SU-DHL-6 (cell line): ENCODE measurements at regions not wholly inside any gene's neighbourhood (a gene's known extent, or its start where the extent isn't known, plus 50 kb on each side); places are given as distances from the start of the nearest gene placed in this dataset.

ENCODE experiments used
- H2AFZ ChIP-seq: fragments of 200-600 bp; sonication (generic); 2 replicates; pipeline ENCODE4 v1.6.1; 2014; ENCODE audit warnings: low read depth, mild to moderate bottlenecking, moderate library complexity, mixed read lengths, antibody characterized with exemption, low read length; ENCODE audit not compliant: severe bottlenecking
- H3F3A ChIP-seq: fragments of 200-600 bp; shearing (Covaris generic); 2 replicates; pipeline ENCODE4 v1.6.0; 2016; ENCODE audit warnings: antibody characterized with exemption, mild to moderate bottlenecking; ENCODE audit not compliant: insufficient read depth
- H3K27ac ChIP-seq: fragments of 200-600 bp; sonication (generic); 2 replicates; pipeline ENCODE4 v1.5.1; 2016; ENCODE audit warnings: low read depth, mild to moderate bottlenecking, low read length, moderate library complexity, mixed read lengths
- H3K27me3 ChIP-seq: fragments of 200-600 bp; sonication (generic), shearing (Covaris generic); 2 replicates; pipeline ENCODE4 v1.6.0; 2014; ENCODE audit warnings: mild to moderate bottlenecking, low read length
- H3K36me3 ChIP-seq: fragments of 200-600 bp; sonication (generic); 2 replicates; pipeline ENCODE4 v1.6.1; 2014; ENCODE audit warnings: mild to moderate bottlenecking, low read length, mixed read lengths
- H3K4me2 ChIP-seq: fragments of 300-600, 200-600 bp; shearing (Covaris generic), sonication (generic); 2 replicates; pipeline ENCODE4 v1.6.0; 2014; ENCODE audit warnings: low read length, low read depth, mild to moderate bottlenecking; ENCODE audit not compliant: poor library complexity, severe bottlenecking
- H3K4me3 ChIP-seq: fragments of 200-600 bp; sonication (generic); 2 replicates; pipeline ENCODE4 v1.5.1; 2014; ENCODE audit warnings: antibody characterized with exemption, low read length, mild to moderate bottlenecking, mixed read lengths; ENCODE audit not compliant: insufficient read depth, poor library complexity, severe bottlenecking
- H3K79me2 ChIP-seq: fragments of 200-600 bp; sonication (generic); 2 replicates; pipeline ENCODE4 v1.6.1; 2014; ENCODE audit warnings: mild to moderate bottlenecking, low read length, moderate library complexity; ENCODE audit not compliant: insufficient read depth
- H3K9ac ChIP-seq: fragments of 200-600 bp; sonication (generic); 2 replicates; pipeline ENCODE4 v1.7.0; 2014; ENCODE audit warnings: mild to moderate bottlenecking, low read length
- H3K9me2 ChIP-seq: fragments of 200-600 bp; sonication (generic); replicated peaks from 2 replicates; pipeline ENCODE4 v1.6.1; 2014; ENCODE audit warnings: low read length; ENCODE audit not compliant: insufficient read depth
- H3K9me3 ChIP-seq: fragments of 200-600 bp; sonication (generic); 2 replicates; pipeline ENCODE4 v1.6.1; 2014; ENCODE audit warnings: low read length, mixed read lengths; ENCODE audit not compliant: insufficient read depth
- H4K20me1 ChIP-seq: fragments of 200-600 bp; sonication (generic); 2 replicates; pipeline ENCODE4 v1.6.1; 2014; ENCODE audit warnings: low read depth, mild to moderate bottlenecking, antibody characterized with exemption, low read length, moderate library complexity, mixed read lengths
- CTCF ChIP-seq: fragments of 200-600 bp; sonication (generic); IDR thresholded peaks from one replicate; pipeline ENCODE4 v1.5.1; 2017; ENCODE audit warnings: antibody characterized with exemption, mild to moderate bottlenecking, low read length, moderate library complexity; ENCODE audit not compliant: insufficient read depth, poor library complexity, severe bottlenecking
- EZH2phosphoT487 ChIP-seq: fragments of 200-600 bp; sonication (generic), shearing (Covaris generic); conservative IDR thresholded peaks from 2 replicates; pipeline ENCODE4 v1.6.1; 2018; ENCODE audit warnings: mild to moderate bottlenecking, antibody characterized with exemption, low read length, moderate library complexity, mixed read lengths

- Histone ChIP-seq H3K27me3 (no peaks in the 10 kb centered on the region), H3K4me3 (no peak overlapping the region), H3K9ac (no peak overlapping the region), H3K9me2 (no peaks in the 10 kb centered on the region), H2AFZ (no peak overlapping the region), H3K27ac (no peak overlapping the region), H4K20me1 (no peaks in the 10 kb centered on the region), H3F3A (no peaks in the 10 kb centered on the region), H3K36me3 (no peaks in the 10 kb centered on the region), H3K4me2 (no peak overlapping the region), H3K9me3 (no peaks in the 10 kb centered on the region), H3K79me2 (no peaks in the 10 kb centered on the region)
- TF ChIP-seq CTCF (no peak), EZH2phosphoT487 (no peak)
These were observed 519.4 kb upstream of the ZNF337 start for GRCh38 chr20:26216025-26216424.

- no peaks in the 10 kb centered on the region for H3K9me2 ChIP-seq
- no peaks in the 10 kb centered on the region for H3K79me2 ChIP-seq
- TF ChIP-seq CTCF = no peak
- no peak for TF ChIP-seq EZH2phosphoT487
- no peaks in the 10 kb centered on the region for H3K36me3 ChIP-seq
- H3K9ac ChIP-seq = no peak overlapping the region
- no peaks in the 10 kb centered on the region for H3K27me3 ChIP-seq
- no peak overlapping the region for H3K27ac ChIP-seq
- H3F3A ChIP-seq = no peaks in the 10 kb centered on the region
- H4K20me1 ChIP-seq = no peaks in the 10 kb centered on the region
- H2AFZ ChIP-seq = no peak overlapping the region
- H3K4me3 ChIP-seq = no peak overlapping the region
- H3K9me3 ChIP-seq = no peaks in the 10 kb centered on the region
- no peak overlapping the region for H3K4me2 ChIP-seq
These were observed 518.3 kb upstream of the ZNF337 start for GRCh38 chr20:26214991-26215390.

GRCh38 chr20:26209171-26209941, 512.7 kb upstream of the ZNF337 start:
- TF ChIP-seq EZH2phosphoT487 = no peak
- no peak for TF ChIP-seq CTCF
- Histone ChIP-seq H3K9me3 (no peaks in the 10 kb centered on the region), H3K4me2 (no peak overlapping the region), H3K4me3 (no peak overlapping the region), H3K79me2 (no peaks in the 10 kb centered on the region), H3K9me2 (no peaks in the 10 kb centered on the region), H3F3A (no peaks in the 10 kb centered on the region), H3K9ac (no peak overlapping the region), H3K27ac (no peak overlapping the region), H2AFZ (no peak overlapping the region), H3K36me3 (no peaks in the 10 kb centered on the region), H4K20me1 (no peaks in the 10 kb centered on the region), H3K27me3 (no peaks in the 10 kb centered on the region)
